ENCODE measurements at regions not wholly inside any gene's neighbourhood (a gene's known extent, or its start where the extent isn't known, plus 50 kb on each side); places are given as distances from the start of the nearest gene placed in this dataset.
A peak's percentile ranks its signal among the peaks of the same experiment; 100 is the strongest.
"Not testable (repeated sequence)": the region's sequence is repeated elsewhere in the genome, so short reads cannot be mapped to it uniquely, and the experiment has no call there.

DNA sequence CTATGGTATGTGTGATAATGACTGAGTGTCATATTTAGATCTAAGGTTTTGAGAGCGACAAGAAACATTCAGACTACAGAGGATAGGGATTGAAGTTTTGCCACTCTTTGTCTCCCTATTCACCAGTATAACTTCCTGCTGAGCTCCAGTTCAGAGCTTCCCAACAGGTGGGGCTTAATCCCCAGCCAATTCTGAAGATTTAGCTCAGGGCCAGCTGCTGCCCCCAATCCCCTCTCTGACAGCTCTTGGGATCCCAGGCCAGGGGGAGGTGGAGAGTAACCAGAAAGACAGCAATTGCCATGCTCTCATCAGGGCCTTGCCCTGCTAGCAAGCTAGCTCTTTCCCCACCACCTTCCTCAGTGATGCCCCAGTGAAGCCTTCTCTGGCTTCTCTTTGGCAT, 57.8 kb downstream of the TRIL start:
- WGBS (ENCODE audit: low lambda C conversion rate, missing lambda C conversion rate), result 100% methylated on average over 1 of the region's 1 CpG

DNA sequence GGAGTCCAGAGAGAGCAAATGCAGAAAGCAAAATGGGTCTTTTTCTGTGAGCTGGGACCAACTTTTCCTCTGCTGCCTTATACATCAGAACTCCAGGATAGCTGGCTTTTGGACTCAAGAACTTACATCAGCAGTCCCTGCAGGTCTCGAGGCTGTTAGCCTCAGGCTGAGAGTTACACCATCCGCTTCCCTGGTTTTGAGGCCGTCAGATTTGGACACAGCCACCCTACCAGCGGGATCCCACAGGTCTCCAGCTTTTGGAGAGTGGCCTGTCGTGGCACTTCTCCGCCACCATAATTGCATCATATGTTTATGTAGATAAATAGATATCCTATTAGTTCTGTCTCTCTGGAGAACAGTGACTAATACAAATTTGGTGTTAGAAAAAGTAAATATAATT, 64.2 kb downstream of the TRIL start:
- H3K79me2 ChIP-seq, result no peaks in the 10 kb centered on the region
- H3K4me3 ChIP-seq, result no peak overlapping the region
- no peak overlapping the region for H2AFZ ChIP-seq
- H4K20me1 ChIP-seq (ENCODE audit: insufficient read depth, poor library complexity, severe bottlenecking), result no peaks in the 10 kb centered on the region
- H3K4me2 ChIP-seq, result no peak overlapping the region
- H3K27ac ChIP-seq, result no peak overlapping the region
- no peak for DNase-seq (ENCODE audit: low spot score)
- TF ChIP-seq EZH2 (IDR thresholded peaks at IDR 0.05; ENCODE audit: borderline replicate concordance), result no peak
- no peaks in the 10 kb centered on the region for H3K9me2 ChIP-seq (replicated peaks; ENCODE audit: insufficient read depth)
- no peaks in the 10 kb centered on the region for H3K9me3 ChIP-seq (ENCODE audit: low read depth)
- no peaks in the 10 kb centered on the region for H3K27me3 ChIP-seq
- 88% methylated on average over 6 of the region's 6 CpGs for WGBS (ENCODE audit: low lambda C conversion rate, missing lambda C conversion rate)
- no peaks in the 10 kb centered on the region for H3K4me1 ChIP-seq (ENCODE audit: insufficient read depth)
- no peaks in the 10 kb centered on the region for H3K36me3 ChIP-seq (replicated peaks; ENCODE audit: insufficient read depth, low read depth)

More for the DNA sequence above, 57.8 kb downstream of the TRIL start:
- peaks cover 7% of the 10 kb centered on the region for H3K4me1 ChIP-seq (ENCODE audit: insufficient read depth)
- H3K4me2 ChIP-seq, result no peak overlapping the region
- no peak overlapping the region for H2AFZ ChIP-seq
- no peaks in the 10 kb centered on the region for H3K9me3 ChIP-seq (ENCODE audit: low read depth)
- no peaks in the 10 kb centered on the region for H3K79me2 ChIP-seq
- H3K36me3 ChIP-seq (replicated peaks; ENCODE audit: insufficient read depth, low read depth), result no peaks in the 10 kb centered on the region
- no peaks in the 10 kb centered on the region for H3K27me3 ChIP-seq
- H3K4me3 ChIP-seq, result no peak overlapping the region
- no peaks in the 10 kb centered on the region for H4K20me1 ChIP-seq (ENCODE audit: insufficient read depth, poor library complexity, severe bottlenecking)
- TF ChIP-seq EZH2phosphoT487 (IDR thresholded peaks at IDR 0.05; ENCODE audit: low read depth, severe bottlenecking, unreplicated experiment) (no peak), CTCF (IDR thresholded peaks at IDR 0.05; ENCODE audit: poor library complexity) (no peak), EZH2 (IDR thresholded peaks at IDR 0.05; ENCODE audit: borderline replicate concordance) (no peak)
- no peak for DNase-seq (ENCODE audit: low spot score)
- H3K27ac ChIP-seq, result no peak overlapping the region
- H3K9me2 ChIP-seq (replicated peaks; ENCODE audit: insufficient read depth), result no peaks in the 10 kb centered on the region

DNA sequence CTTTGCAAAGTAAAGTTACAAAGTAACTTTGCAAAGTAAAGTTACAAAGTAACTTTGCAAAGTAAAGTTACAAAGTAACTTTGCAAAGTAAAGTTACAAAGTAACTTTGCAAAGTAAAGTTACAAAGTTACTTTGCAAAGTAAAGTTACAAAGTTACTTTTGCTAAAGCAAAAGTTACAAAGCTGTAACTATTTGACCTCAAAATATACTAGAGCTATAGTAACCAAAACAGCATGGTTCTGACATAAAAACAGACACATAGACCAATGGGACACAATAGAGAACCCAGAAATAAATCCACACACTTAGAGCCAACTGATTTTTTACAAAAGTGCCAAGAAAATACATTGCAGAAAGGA, 66.3 kb downstream of the TRIL start:
- not testable (repeated sequence) for H3K9me3 ChIP-seq (ENCODE audit: low read depth); H3K27ac ChIP-seq; H4K20me1 ChIP-seq (ENCODE audit: insufficient read depth, poor library complexity, severe bottlenecking); H3K4me3 ChIP-seq; H3K79me2 ChIP-seq; H3K27me3 ChIP-seq; H3K9me2 ChIP-seq (replicated peaks; ENCODE audit: insufficient read depth); DNase-seq (ENCODE audit: low spot score); H3K36me3 ChIP-seq (replicated peaks; ENCODE audit: insufficient read depth, low read depth); H2AFZ ChIP-seq; H3K4me1 ChIP-seq (ENCODE audit: insufficient read depth)
- peak overlapping the region; percentile 67 for H3K4me2 ChIP-seq

DNA sequence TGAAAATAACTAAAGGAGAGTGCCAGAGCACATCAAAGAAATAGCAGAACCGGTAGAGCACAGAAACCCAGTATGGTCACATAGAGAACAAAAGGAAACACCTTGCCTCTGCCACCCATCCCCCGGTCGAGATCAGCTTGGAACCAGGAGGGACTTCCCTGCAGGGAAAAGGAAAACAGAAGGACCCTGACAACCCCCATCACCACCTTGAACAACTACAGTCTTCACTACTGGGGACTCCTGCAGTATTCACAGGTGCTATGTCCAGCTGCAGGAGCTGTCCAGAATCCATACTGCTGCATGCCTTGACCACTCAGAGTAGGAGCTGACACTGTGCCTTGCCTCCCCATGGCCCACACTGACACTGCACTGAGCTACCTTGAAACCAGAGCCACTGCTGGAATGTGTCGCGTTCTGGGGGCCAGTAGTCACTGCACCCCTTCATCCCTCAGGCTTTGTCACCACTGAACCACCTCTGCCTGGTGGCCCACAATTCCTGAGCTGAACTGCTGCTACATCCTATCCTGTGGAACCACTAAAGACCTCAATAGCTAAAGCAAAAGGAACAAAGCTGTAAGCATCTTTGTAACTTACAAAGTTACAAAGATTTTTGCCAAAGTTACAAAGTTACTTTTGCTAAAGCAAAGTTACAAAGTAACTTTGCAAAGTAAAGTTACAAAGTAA, 66.8 kb downstream of the TRIL start:
- H3K27ac ChIP-seq, result peak overlapping the region; percentile 12

More for the DNA sequence above, 66.8 kb downstream of the TRIL start:
- Histone ChIP-seq H4K20me1 (ENCODE audit: insufficient read depth, poor library complexity, severe bottlenecking) (no peaks in the 10 kb centered on the region), H3K9me3 (ENCODE audit: low read depth) (no peaks in the 10 kb centered on the region), H3K4me3 (no peak overlapping the region), H3K9me2 (replicated peaks; ENCODE audit: insufficient read depth) (no peaks in the 10 kb centered on the region), H3K79me2 (no peaks in the 10 kb centered on the region), H3K27me3 (no peaks in the 10 kb centered on the region), H3K4me2 (peak overlapping the region; percentile 67), H2AFZ (no peak overlapping the region), H3K4me1 (ENCODE audit: insufficient read depth) (no peaks in the 10 kb centered on the region), H3K36me3 (replicated peaks; ENCODE audit: insufficient read depth, low read depth) (no peaks in the 10 kb centered on the region)
- peak; percentile 12 for DNase-seq (ENCODE audit: low spot score)
- WGBS (ENCODE audit: low lambda C conversion rate, missing lambda C conversion rate), result 44% methylated on average over 5 of the region's 5 CpGs
- TF ChIP-seq CTCF (IDR thresholded peaks at IDR 0.05; ENCODE audit: poor library complexity) (no peak), EZH2 (IDR thresholded peaks at IDR 0.05; ENCODE audit: borderline replicate concordance) (no peak), EZH2phosphoT487 (IDR thresholded peaks at IDR 0.05; ENCODE audit: low read depth, severe bottlenecking, unreplicated experiment) (no peak)

All from hepatocyte (in vitro differentiated cells).